HL-60 (cell line): ENCODE measurements at regions not wholly inside any gene's neighbourhood (a gene's known extent, or its start where the extent isn't known, plus 50 kb on each side); places are given as distances from the start of the nearest gene placed in this dataset.

Experiments used
- GABPA ChIP-seq: IDR thresholded peaks from 2 replicates; pipeline ENCODE4 v1.6.1; 2012; ENCODE audit warnings: low read depth
- POLR2AphosphoS5 ChIP-seq: IDR thresholded peaks from 2 replicates; pipeline ENCODE4 v1.6.1; 2012; ENCODE audit warnings: low read depth
- TF ChIP-seq, protein P1 (sequence below): IDR thresholded peaks from one replicate; pipeline ENCODE4 v1.5.1; 2011; ENCODE audit warnings: low read length, control low read depth, inconsistent platforms; ENCODE audit not compliant: insufficient read depth

GRCh38 chr10:28849821-28850220, 172.5 kb downstream of the BAMBI start:
- TF ChIP-seq POLR2AphosphoS5: no peak
- TF ChIP-seq, protein P1, sequence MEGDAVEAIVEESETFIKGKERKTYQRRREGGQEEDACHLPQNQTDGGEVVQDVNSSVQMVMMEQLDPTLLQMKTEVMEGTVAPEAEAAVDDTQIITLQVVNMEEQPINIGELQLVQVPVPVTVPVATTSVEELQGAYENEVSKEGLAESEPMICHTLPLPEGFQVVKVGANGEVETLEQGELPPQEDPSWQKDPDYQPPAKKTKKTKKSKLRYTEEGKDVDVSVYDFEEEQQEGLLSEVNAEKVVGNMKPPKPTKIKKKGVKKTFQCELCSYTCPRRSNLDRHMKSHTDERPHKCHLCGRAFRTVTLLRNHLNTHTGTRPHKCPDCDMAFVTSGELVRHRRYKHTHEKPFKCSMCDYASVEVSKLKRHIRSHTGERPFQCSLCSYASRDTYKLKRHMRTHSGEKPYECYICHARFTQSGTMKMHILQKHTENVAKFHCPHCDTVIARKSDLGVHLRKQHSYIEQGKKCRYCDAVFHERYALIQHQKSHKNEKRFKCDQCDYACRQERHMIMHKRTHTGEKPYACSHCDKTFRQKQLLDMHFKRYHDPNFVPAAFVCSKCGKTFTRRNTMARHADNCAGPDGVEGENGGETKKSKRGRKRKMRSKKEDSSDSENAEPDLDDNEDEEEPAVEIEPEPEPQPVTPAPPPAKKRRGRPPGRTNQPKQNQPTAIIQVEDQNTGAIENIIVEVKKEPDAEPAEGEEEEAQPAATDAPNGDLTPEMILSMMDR: no peak
- no peak for TF ChIP-seq GABPA
